ENCODE measurements at regions not wholly inside any gene's neighbourhood (a gene's known extent, or its start where the extent isn't known, plus 50 kb on each side); places are given as distances from the start of the nearest gene placed in this dataset.

DNA sequence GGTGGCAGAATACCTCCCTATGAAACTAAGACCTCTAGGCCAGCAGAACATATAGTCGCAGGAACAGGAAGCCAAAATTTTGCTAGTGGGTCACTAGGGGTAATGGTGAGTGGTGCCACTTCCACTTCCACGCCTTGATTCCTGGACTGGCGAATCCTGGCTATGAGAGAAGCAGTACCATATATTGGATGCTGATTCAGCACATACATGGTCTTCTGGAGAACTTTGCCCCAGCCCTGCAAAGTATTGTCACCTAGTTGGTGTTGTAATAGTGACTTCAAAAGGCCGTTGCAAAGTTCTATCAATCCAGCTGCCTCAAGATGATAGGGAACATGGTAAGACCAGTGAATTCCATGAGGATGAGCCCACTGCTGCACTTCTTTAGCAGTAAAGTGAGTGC is 769.8 kb upstream of the GYPC start:
- intact Hi-C loops (cut with DNase I; ENCODE audit: low total_unique reads) = no loop called here
- TF ChIP-seq POLR2A (IDR thresholded peaks at IDR 0.05) = no peak
- no peak for TF ChIP-seq CTCF (IDR thresholded peaks at IDR 0.05)
- 86 to 90% methylated on average over 4 of the region's 4 CpGs for WGBS, 2 donors

DNA sequence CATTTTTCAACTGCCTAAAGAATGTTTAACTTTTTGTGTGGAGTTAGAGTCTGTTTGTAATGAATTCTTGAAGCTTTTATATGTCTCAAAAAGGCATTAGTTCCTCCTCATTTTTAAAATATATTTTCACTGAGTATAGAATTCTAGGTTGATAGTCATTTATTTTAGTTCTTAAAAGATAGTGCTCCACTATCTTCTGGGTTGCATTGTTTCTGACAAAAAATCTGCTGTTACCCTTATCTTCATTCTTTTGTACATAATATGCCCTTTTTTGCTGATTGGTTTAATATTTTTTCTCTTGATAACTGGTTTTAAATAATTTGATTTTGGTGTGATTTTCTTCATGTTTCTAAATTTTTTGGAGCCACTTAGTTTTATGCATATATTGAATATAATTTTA is 754.7 kb upstream of the GYPC start:
- TF ChIP-seq POLR2A (IDR thresholded peaks at IDR 0.05) (no peak), CTCF (IDR thresholded peaks at IDR 0.05) (no peak)
- no peak for DNase-seq (ENCODE audit: low spot score in 2 of 2)
- intact Hi-C loops (cut with DNase I; ENCODE audit: low total_unique reads) = no loop called here
- no peak overlapping the region for H3K4me3 ChIP-seq (ENCODE audit: low read depth, poor library complexity, severe bottlenecking)

More for the DNA sequence above, 769.8 kb upstream of the GYPC start:
- no peak for DNase-seq (ENCODE audit: low spot score in 2 of 2)
- H3K4me3 ChIP-seq (ENCODE audit: low read depth, poor library complexity, severe bottlenecking) = no peak overlapping the region

- WGBS, 2 donors = 62 to 70% methylated on average over 7 of the region's 7 CpGs
- DNase-seq (ENCODE audit: low spot score in 2 of 2) = no peak
- no peak for TF ChIP-seq CTCF (IDR thresholded peaks at IDR 0.05)
- no peak for TF ChIP-seq POLR2A (IDR thresholded peaks at IDR 0.05)
- H3K4me3 ChIP-seq (ENCODE audit: low read depth, poor library complexity, severe bottlenecking) = no peak overlapping the region
- intact Hi-C loops (cut with DNase I; ENCODE audit: low total_unique reads) = no loop called here
Observed at GRCh38 chr2:125925891-125926546, 729.9 kb upstream of the GYPC start.

- TF ChIP-seq POLR2A (IDR thresholded peaks at IDR 0.05) = no peak
- no peak for TF ChIP-seq CTCF (IDR thresholded peaks at IDR 0.05)
- no peak for DNase-seq (ENCODE audit: low spot score in 2 of 2)
- intact Hi-C loops (cut with DNase I; ENCODE audit: low total_unique reads) = no loop called here
- H3K4me3 ChIP-seq (ENCODE audit: low read depth, poor library complexity, severe bottlenecking) = no peak overlapping the region
- 76 to 92% methylated on average over 2 of the region's 2 CpGs for WGBS, 2 donors
Observed at GRCh38 chr2:125935559-125935958, 720.4 kb upstream of the GYPC start.

DNA sequence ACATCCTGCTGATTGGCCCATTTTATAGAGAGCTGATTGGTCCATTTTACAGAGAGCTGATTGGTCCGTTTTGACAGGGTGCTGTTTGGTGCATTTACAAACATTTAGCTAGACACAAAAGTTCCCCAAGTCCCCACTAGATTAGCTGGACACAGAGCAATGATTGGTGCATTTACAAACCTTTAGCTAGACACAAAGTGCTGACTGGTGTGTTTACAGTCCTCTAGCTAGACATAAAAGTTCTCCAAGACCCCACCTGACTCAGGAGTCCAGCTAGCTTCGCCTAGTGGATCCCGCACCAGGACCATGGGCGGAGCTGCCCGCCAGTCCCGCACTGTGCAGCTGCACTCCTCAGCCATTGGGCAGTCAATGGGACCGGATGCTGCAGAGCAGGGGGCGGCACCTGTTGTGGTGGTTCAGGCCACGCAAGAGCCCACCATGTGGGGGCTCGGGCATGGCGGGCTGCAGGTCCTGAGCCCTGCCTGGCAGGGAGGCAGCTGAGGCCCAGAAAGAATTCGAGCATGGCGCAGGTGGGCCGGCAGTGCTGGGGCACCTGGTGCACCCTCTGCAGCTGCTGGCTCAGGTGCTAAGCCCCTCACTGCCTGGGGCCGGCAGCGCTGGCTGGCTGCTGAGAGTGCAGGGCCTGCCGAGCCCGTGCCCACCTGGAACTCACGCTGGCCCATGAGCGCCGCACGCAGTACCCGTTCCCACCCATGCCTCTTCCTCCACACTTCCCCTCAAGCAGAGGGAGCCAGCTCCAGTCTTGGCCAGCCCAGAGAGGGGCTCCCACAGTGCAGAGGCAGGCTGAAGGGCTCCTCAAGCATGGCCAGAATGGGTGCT is 713.2 kb upstream of the GYPC start:
- DNase-seq (ENCODE audit: low spot score in 2 of 2) = no peak
- 87 to 90% methylated on average over 16 to 20 of the region's 23 CpGs for WGBS, 2 donors
- no peak for TF ChIP-seq POLR2A (IDR thresholded peaks at IDR 0.05)
- no peak for TF ChIP-seq CTCF (IDR thresholded peaks at IDR 0.05)
- no peak overlapping the region for H3K4me3 ChIP-seq (ENCODE audit: low read depth, poor library complexity, severe bottlenecking)
- intact Hi-C loops (cut with DNase I; ENCODE audit: low total_unique reads) = no loop called here

All from lower leg skin (tissue), 4 donors.